HG03280 (cell line): ENCODE measurements at regions not wholly inside any gene's neighbourhood (a gene's known extent, or its start where the extent isn't known, plus 50 kb on each side); places are given as distances from the start of the nearest gene placed in this dataset.

Source experiments
- ATAC-seq: cut with Tn5 transposase; IDR thresholded peaks from one replicate; pipeline ENCODE4 v1.9.1; 2021; ENCODE audit warnings: mild to moderate bottlenecking, moderate library complexity; ENCODE audit not compliant: unreplicated experiment

- ATAC-seq: no peak
These were observed 400.7 kb downstream of the NUAK1 start for GRCh38 chr12:105738051-105738450.

GRCh38 chr12:105740369-105740768 lies 398.4 kb downstream of the NUAK1 start:
- no peak for ATAC-seq

- no peak for ATAC-seq
These were observed 397.6 kb downstream of the NUAK1 start for GRCh38 chr12:105740970-105741725.

GRCh38 chr12:105741786-105742566 lies 396.8 kb downstream of the NUAK1 start:
- ATAC-seq: no peak

- ATAC-seq: no peak
These were observed 396.2 kb downstream of the NUAK1 start for GRCh38 chr12:105742567-105742874.

GRCh38 chr12:105744371-105745058 lies 394.2 kb downstream of the NUAK1 start:
- no peak for ATAC-seq

GRCh38 chr12:105745811-105746210 lies 392.9 kb downstream of the NUAK1 start:
- ATAC-seq: no peak

GRCh38 chr12:105748806-105749600 lies 389.8 kb downstream of the NUAK1 start:
- no peak for ATAC-seq

GRCh38 chr12:105750096-105750495 lies 388.7 kb downstream of the NUAK1 start:
- ATAC-seq: no peak

- ATAC-seq: no peak
These were observed 384.4 kb downstream of the NUAK1 start for GRCh38 chr12:105754313-105754712.

- no peak for ATAC-seq
These were observed 381.8 kb downstream of the NUAK1 start for GRCh38 chr12:105756961-105757360.

GRCh38 chr12:105759149-105759548 lies 379.6 kb downstream of the NUAK1 start:
- no peak for ATAC-seq

GRCh38 chr12:105761075-105761474 lies 377.7 kb downstream of the NUAK1 start:
- no peak for ATAC-seq

- ATAC-seq: no peak
These were observed 374.4 kb downstream of the NUAK1 start for GRCh38 chr12:105764216-105764835.

- ATAC-seq: no peak
These were observed 373.4 kb downstream of the NUAK1 start for GRCh38 chr12:105765053-105766014.

- ATAC-seq: no peak
These were observed 372.7 kb downstream of the NUAK1 start for GRCh38 chr12:105766029-105766428.

GRCh38 chr12:105769486-105769885 lies 369.3 kb downstream of the NUAK1 start:
- ATAC-seq: no peak

- ATAC-seq: no peak
These were observed 365.3 kb downstream of the NUAK1 start for GRCh38 chr12:105773471-105773870.

GRCh38 chr12:105774037-105774436 lies 364.7 kb downstream of the NUAK1 start:
- no peak for ATAC-seq
